Ovary (tissue), 7 donors: ENCODE measurements at regions not wholly inside any gene's neighbourhood (a gene's known extent, or its start where the extent isn't known, plus 50 kb on each side); places are given as distances from the start of the nearest gene placed in this dataset.

Experiments used
- DNase-seq, 5 donors: peaks; one replicate each; pipeline ENCODE4 v3.0.0-alpha.2; 2019 to 2020
- H3K27ac ChIP-seq, 2 donors: fragments of 200-600 bp; one replicate each; pipeline versions ENCODE4 v1.5.1 to v1.8.0; 2019 to 2022
- H3K27me3 ChIP-seq: fragments of 200-600 bp; one replicate; pipeline ENCODE4 v1.8.0; 2022
- H3K36me3 ChIP-seq: fragments of 200-600 bp; sonication (generic); one replicate; pipeline ENCODE4 v1.5.1; 2019
- H3K4me1 ChIP-seq: one replicate; pipeline ENCODE4 v1.8.1; 2013; ENCODE audit warnings: mild to moderate bottlenecking, moderate library complexity; ENCODE audit not compliant: insufficient read depth
- H3K4me3 ChIP-seq: fragments of 200-600 bp; sonication (generic); one replicate; pipeline ENCODE4 v1.5.1; 2017
- H3K9me3 ChIP-seq, 2 donors: fragments of 200-600 bp in 1 of 2; sonication (generic) in 1 of 2; one replicate each; pipeline versions ENCODE4 v1.5.1 to v1.8.1; 2013 to 2019; ENCODE audit warnings: mild to moderate bottlenecking in 1 of 2, moderate library complexity in 1 of 2
- EP300 ChIP-seq: sonication (generic); formaldehyde crosslinking; IDR thresholded peaks from one replicate; pipeline ENCODE4 v1.6.1; 2017; ENCODE audit warnings: antibody characterized with exemption
- POLR2A ChIP-seq: fragments of 450-650 bp; IDR thresholded peaks from one replicate; pipeline ENCODE4 v1.6.1; 2017; ENCODE audit warnings: antibody characterized with exemption, mild to moderate bottlenecking, moderate library complexity
- WGBS, 3 donors: extraction: QIAGEN DNeasy Blood & Tissue Kit in 1 of 3; methylation state at CpG; one replicate each; pipeline versions ENCODE4 v1.1.5 to v1.1.7; 2013 to 2017; 5-methylcytosine and 5-hydroxymethylcytosine counted together
- intact Hi-C, 4 donors: fragments of 100-400 bp; cut with DNase I; formaldehyde crosslinking; loops; one replicate each; pipeline versions ENCODE4 v1.11.0 to v1.15.1; 2022 to 2023
- TF ChIP-seq, protein P1 (sequence below), 3 donors: fragments of 450-650 bp in 2 of 3; fragments of 200-600 bp in 1 of 3; IDR thresholded peaks; one replicate each; pipeline versions ENCODE4 v1.5.1 to v1.8.0; 2016 to 2022; ENCODE audit warnings: antibody characterized with exemption in 3 of 3, mild to moderate bottlenecking in 1 of 3
- donor health status: DM: no; HTN: no; CAD: no; lungs with moderate emphysema.
- donor health status: DM: no; HTN: no; CAD: no.
- donor health status: Bipolar disorder and iron deficiency.
- donor health status: DM: no; HTN: no; CAD: no.
- donor health status: DM: yes; HTN: yes; CAD: no.

DNA sequence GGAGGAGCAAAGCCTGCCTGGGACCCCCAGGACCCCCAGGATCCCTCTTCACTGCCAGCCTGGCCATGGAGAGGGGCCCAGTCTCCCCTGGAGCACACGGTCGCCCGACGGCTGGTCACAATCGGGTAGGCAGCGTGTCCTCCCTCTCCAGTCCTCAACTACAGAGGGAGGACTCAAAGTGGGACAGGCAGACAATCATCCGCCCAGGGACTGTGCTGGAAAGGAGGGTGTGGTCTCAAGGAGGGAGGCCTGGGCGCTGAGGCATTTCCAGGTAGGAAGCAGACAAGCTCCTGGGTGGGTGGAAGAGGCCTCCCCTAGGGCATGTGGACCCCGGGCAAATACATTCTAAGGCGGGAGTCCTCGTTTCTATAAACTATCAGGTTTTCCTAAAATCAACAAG, 93.2 kb upstream of the ADAMTS2 start:
- WGBS, 3 donors = 75 to 80% (median 80%) methylated on average over 9 to 11 of the region's 11 CpGs
- Histone ChIP-seq H3K4me3 (no peak overlapping the region), H3K4me1 (peaks cover 4% of the 10 kb centered on the region), H3K27ac (no peak overlapping the region), H3K27me3 (no peaks in the 10 kb centered on the region), H3K9me3 (no peaks in the 10 kb centered on the region), H3K36me3 (no peaks in the 10 kb centered on the region)
- TF ChIP-seq, protein P1, sequence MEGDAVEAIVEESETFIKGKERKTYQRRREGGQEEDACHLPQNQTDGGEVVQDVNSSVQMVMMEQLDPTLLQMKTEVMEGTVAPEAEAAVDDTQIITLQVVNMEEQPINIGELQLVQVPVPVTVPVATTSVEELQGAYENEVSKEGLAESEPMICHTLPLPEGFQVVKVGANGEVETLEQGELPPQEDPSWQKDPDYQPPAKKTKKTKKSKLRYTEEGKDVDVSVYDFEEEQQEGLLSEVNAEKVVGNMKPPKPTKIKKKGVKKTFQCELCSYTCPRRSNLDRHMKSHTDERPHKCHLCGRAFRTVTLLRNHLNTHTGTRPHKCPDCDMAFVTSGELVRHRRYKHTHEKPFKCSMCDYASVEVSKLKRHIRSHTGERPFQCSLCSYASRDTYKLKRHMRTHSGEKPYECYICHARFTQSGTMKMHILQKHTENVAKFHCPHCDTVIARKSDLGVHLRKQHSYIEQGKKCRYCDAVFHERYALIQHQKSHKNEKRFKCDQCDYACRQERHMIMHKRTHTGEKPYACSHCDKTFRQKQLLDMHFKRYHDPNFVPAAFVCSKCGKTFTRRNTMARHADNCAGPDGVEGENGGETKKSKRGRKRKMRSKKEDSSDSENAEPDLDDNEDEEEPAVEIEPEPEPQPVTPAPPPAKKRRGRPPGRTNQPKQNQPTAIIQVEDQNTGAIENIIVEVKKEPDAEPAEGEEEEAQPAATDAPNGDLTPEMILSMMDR (IDR thresholded peaks at IDR 0.05) = no peak
- TF ChIP-seq EP300 = no peak
- no peak for TF ChIP-seq POLR2A
- intact Hi-C loops = no loop called here
- peak in 1 of 5 donors; percentile 29 for DNase-seq

DNA sequence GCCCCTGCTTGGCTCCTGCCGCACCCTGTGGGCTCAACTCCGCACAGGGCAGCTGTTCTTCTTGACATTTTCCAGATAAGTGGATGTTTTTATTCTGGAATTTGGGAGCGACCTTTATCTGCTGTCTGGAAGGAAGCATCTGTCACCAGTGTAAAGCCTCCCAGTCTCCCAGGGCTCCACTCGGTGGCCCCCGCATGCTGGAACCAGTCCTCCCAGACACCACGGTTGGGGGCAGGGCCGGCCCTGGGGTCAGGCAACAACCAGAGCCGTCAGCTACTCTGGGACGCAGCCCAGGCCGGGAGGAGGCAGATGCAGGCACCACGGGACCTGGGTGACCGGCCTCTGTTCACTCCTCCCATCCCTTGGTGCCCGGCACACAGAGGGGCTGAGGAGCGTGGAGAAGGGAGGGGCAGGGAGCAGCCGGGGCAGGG, 92.8 kb upstream of the ADAMTS2 start:
- no peaks in the 10 kb centered on the region for H3K27me3 ChIP-seq
- peak in 2 of 5 donors; percentile 20 to 65 for DNase-seq
- no peaks in the 10 kb centered on the region for H3K9me3 ChIP-seq
- peaks cover 4% of the 10 kb centered on the region for H3K4me1 ChIP-seq
- no peaks in the 10 kb centered on the region for H3K36me3 ChIP-seq
- WGBS, 3 donors = 5 to 7% (median 6%) methylated on average over 11 to 15 of the region's 15 CpGs
- H3K4me3 ChIP-seq = no peak overlapping the region
- TF ChIP-seq, protein P1 (IDR thresholded peaks at IDR 0.05) = no peak
- intact Hi-C loops = no loop called here
- no peak overlapping the region for H3K27ac ChIP-seq

DNA sequence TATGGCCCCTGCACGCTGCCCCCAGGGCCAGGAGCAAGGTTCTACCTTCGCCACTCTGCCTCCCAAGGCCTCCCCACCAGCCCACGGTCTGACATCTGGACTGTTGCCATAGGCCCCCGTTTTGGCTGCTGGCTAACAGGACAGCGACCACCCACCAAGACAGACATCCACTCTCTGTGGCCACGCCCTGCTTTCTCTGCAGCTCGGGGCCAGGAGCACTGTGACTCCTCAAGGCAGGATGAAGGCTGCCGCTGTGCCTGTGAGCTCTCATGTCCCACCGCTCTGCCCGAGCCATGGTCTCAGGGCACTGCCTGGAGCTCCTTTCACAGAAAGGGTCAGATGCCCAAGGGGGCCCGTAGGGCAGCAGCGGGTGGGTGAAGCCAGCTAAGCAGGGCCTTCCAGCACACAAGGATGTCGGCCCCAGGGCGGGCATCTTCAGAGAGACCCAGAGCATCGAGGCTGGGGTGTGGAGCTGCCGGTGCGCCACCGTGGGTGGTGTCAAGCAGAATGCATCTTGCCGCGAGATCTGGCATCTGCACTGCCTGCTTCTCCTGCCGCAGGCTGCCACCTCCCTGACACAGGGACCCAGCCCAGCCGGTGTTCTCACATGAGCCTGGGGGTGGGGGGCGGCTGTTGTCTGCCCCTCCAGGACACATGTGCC, 92.2 kb upstream of the ADAMTS2 start:
- TF ChIP-seq POLR2A (no peak), EP300 (no peak)
- TF ChIP-seq, protein P1 (IDR thresholded peaks at IDR 0.05) = no peak
- peak in 1 of 5 donors; percentile 36 for DNase-seq

DNA sequence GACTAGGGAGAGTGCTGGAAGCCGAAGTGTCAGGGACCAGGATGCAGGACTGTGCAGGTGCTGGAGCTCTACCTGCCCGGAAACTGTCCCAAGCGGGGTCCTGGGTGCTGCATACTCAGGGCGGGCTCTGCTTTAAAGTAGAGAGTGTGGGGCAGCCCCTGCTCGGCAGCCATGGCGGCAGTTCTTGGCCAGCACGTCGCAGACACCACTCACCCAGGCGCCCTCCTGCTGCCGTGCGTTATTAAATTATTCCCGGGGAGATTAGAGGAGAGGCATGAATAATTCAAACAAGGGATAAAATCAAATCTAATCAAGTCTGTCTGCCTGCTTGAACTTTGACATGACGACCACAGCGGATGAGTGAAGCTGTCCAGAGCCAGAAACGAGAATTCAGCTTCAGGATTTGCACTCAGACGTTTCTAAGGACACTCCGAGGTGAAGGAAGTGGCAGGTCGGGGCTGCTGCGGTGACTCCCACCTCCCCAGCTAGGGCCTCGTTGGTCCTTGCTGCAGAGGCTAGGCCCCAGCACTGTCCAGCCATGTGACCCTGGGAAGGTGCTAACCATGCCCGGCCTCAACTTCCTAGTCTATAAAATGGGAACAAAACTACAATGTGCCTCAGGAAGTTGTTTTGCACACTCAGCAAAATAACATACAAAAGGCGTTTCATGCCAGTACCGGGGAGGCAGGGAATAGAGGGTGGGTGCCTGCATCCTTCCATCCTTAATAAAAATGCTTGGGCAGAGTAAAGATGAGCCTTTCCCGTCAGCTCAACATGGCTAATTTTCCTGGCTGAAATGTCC, 91.3 kb upstream of the ADAMTS2 start:
- H3K4me1 ChIP-seq = peaks cover 4% of the 10 kb centered on the region
- H3K9me3 ChIP-seq = no peaks in the 10 kb centered on the region
- H3K4me3 ChIP-seq = no peak overlapping the region
- intact Hi-C loops = no loop called here
- TF ChIP-seq POLR2A (no peak), EP300 (no peak)
- TF ChIP-seq, protein P1 (IDR thresholded peaks at IDR 0.05) = no peak
- H3K27ac ChIP-seq = no peak overlapping the region
- DNase-seq = peak in 1 of 5 donors; percentile 15
- H3K36me3 ChIP-seq = no peaks in the 10 kb centered on the region
- no peaks in the 10 kb centered on the region for H3K27me3 ChIP-seq
- 88 to 89% (median 88%) methylated on average over 24 of the region's 24 CpGs for WGBS, 3 donors

More for the DNA sequence above, 92.2 kb upstream of the ADAMTS2 start:
- no peaks in the 10 kb centered on the region for H3K27me3 ChIP-seq
- no peak overlapping the region for H3K27ac ChIP-seq
- WGBS, 3 donors = 57 to 73% (median 59%) methylated on average over 15 to 23 of the region's 23 CpGs
- H3K36me3 ChIP-seq = no peaks in the 10 kb centered on the region
- intact Hi-C loops = no loop called here
- no peaks in the 10 kb centered on the region for H3K9me3 ChIP-seq
- peaks cover 4% of the 10 kb centered on the region for H3K4me1 ChIP-seq
- no peak overlapping the region for H3K4me3 ChIP-seq
